Fibroblast of skin of left biceps (primary cell): ENCODE measurements at regions not wholly inside any gene's neighbourhood (a gene's known extent, or its start where the extent isn't known, plus 50 kb on each side); places are given as distances from the start of the nearest gene placed in this dataset.
A peak's percentile ranks its signal among the peaks of the same experiment; 100 is the strongest.
"Not testable (repeated sequence)": the region's sequence is repeated elsewhere in the genome, so short reads cannot be mapped to it uniquely, and the experiment has no call there.

Source experiments
- DNase-seq, 2 experiments: peaks; one replicate each; pipeline ENCODE4 v3.0.0-alpha.2; 2013; ENCODE audit warnings: low read depth in 2 of 2

- no peak for DNase-seq
These were observed 239.1 kb upstream of the ARID2 start for GRCh38 chr12:45490232-45490881.

GRCh38 chr12:45494279-45494678, 235.2 kb upstream of the ARID2 start:
- DNase-seq: no peak

GRCh38 chr12:45498645-45499044, 230.9 kb upstream of the ARID2 start:
- no peak for DNase-seq

GRCh38 chr12:45502481-45503128, 226.9 kb upstream of the ARID2 start:
- DNase-seq: no peak

- no peak for DNase-seq
These were observed 225.6 kb upstream of the ARID2 start for GRCh38 chr12:45503899-45504298.

GRCh38 chr12:45504316-45505010, 225.0 kb upstream of the ARID2 start:
- DNase-seq: no peak

GRCh38 chr12:45509187-45509586, 220.3 kb upstream of the ARID2 start:
- DNase-seq: no peak

- no peak for DNase-seq
These were observed 219.9 kb upstream of the ARID2 start for GRCh38 chr12:45509621-45510020.

GRCh38 chr12:45517381-45517780, 212.1 kb upstream of the ARID2 start:
- no peak for DNase-seq

- DNase-seq: no peak
These were observed 210.9 kb upstream of the ARID2 start for GRCh38 chr12:45518291-45519235.

GRCh38 chr12:45522227-45522626, 207.3 kb upstream of the ARID2 start:
- no peak for DNase-seq

- not testable (repeated sequence) for DNase-seq
These were observed 202.7 kb upstream of the ARID2 start for GRCh38 chr12:45526823-45527222.

GRCh38 chr12:45532113-45532512, 197.4 kb upstream of the ARID2 start:
- no peak for DNase-seq

- no peak for DNase-seq
These were observed 193.8 kb upstream of the ARID2 start for GRCh38 chr12:45535610-45536180.

GRCh38 chr12:45536284-45536683, 193.2 kb upstream of the ARID2 start:
- DNase-seq: no peak

GRCh38 chr12:45540661-45541341, 188.7 kb upstream of the ARID2 start:
- no peak for DNase-seq

- peak; percentile 32 to 36 for DNase-seq
These were observed 185.6 kb upstream of the ARID2 start for GRCh38 chr12:45543887-45544286.

- DNase-seq: no peak
These were observed 183.0 kb upstream of the ARID2 start for GRCh38 chr12:45546545-45546944.

- DNase-seq: no peak
These were observed 182.4 kb upstream of the ARID2 start for GRCh38 chr12:45547132-45547531.

- no peak for DNase-seq
These were observed 181.7 kb upstream of the ARID2 start for GRCh38 chr12:45547822-45548221.

- no peak for DNase-seq
These were observed 181.1 kb upstream of the ARID2 start for GRCh38 chr12:45548426-45548825.
